PC-3 (cell line): ENCODE measurements at regions not wholly inside any gene's neighbourhood (a gene's known extent, or its start where the extent isn't known, plus 50 kb on each side); places are given as distances from the start of the nearest gene placed in this dataset.

Source experiments
- EZH2 ChIP-seq: fragments of 300-600 bp; sonication (generic); IDR thresholded peaks from one replicate; pipeline ENCODE4 v1.6.1; 2017; ENCODE audit warnings: antibody characterized with exemption, mild to moderate bottlenecking, low read length; ENCODE audit not compliant: unreplicated experiment
- EZH2phosphoT487 ChIP-seq: fragments of 300-600 bp; sonication (generic); IDR thresholded peaks from 2 replicates; pipeline ENCODE4 v1.6.1; 2018; ENCODE audit warnings: mild to moderate bottlenecking, antibody characterized with exemption, low read length, borderline replicate concordance
- TF ChIP-seq, protein P1 (sequence below): fragments of 300-600 bp; sonication (generic); conservative IDR thresholded peaks from 2 replicates; pipeline ENCODE4 v1.5.1; 2017; ENCODE audit warnings: antibody characterized with exemption, low read depth, mild to moderate bottlenecking, low read length

DNA sequence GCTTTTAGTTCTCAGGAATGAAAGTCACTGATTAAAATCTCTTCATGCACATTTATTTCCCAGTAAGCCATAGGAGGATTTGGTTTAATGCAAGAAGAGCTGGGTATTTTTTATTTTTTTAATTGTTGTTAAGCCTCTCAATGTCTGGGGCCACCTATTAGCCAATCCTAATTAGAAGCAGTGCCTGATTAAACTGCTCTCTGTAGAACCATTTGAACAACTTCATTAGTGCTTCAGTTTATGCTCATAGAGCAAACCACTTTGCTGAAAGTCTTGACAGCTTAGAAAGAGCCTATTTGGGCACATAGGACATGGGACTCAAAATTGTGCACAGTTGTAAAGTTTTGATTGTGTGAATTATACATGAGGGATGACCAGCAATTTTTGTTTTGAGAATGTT lies 548.9 kb downstream of the FRK start:
- TF ChIP-seq, protein P1, sequence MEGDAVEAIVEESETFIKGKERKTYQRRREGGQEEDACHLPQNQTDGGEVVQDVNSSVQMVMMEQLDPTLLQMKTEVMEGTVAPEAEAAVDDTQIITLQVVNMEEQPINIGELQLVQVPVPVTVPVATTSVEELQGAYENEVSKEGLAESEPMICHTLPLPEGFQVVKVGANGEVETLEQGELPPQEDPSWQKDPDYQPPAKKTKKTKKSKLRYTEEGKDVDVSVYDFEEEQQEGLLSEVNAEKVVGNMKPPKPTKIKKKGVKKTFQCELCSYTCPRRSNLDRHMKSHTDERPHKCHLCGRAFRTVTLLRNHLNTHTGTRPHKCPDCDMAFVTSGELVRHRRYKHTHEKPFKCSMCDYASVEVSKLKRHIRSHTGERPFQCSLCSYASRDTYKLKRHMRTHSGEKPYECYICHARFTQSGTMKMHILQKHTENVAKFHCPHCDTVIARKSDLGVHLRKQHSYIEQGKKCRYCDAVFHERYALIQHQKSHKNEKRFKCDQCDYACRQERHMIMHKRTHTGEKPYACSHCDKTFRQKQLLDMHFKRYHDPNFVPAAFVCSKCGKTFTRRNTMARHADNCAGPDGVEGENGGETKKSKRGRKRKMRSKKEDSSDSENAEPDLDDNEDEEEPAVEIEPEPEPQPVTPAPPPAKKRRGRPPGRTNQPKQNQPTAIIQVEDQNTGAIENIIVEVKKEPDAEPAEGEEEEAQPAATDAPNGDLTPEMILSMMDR: no peak
- TF ChIP-seq EZH2 (no peak), EZH2phosphoT487 (no peak)
